ENCODE measurements at regions not wholly inside any gene's neighbourhood (a gene's known extent, or its start where the extent isn't known, plus 50 kb on each side); places are given as distances from the start of the nearest gene placed in this dataset.

DNA sequence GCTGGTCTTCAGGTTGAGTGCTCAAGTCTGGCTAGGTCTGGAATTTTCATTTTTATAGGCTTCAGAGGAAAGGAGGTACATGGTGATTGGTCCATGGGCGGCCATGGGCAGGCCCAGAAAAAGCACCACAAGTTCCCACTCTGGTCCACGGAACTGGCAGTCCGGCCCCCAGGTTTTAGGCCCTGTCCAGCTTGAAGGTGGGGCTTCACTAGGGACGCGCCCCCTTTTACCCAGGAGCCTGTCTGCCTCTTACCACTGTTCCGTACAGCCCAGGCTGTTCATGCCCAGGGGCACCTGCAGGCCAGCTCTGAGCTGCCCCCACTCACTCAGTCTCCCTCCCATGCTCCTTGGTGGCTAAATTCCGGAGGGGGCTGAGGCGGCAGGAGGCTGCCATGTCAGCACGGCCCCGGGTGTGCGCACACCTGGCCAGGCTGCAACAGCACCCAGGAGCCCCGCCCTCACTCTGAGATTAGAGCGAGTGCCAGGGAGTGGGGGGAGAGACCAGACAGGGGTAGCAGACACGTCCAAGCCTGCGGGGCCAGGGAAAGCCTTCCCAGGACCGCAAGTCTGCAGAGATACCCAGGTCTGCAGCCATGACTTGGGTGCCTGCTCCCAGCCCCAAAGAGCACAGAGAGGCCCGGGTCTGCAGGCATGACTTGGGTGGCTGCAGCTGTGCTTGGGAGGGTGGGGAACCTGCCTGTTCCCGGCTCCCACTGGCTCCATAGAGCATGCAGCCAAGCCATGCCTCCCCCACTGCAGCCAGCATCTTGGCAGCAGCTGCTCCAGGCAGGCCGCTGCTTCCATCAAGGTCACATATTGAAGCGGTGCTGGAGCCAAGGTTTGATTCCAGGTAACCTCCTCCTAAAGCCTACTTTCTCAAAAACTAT lies 390.2 kb upstream of the SGCD start:
- TF ChIP-seq POLR2A (IDR thresholded peaks at IDR 0.05; ENCODE audit: low read depth, low read length), result no peak
- TF ChIP-seq TAF1 (IDR thresholded peaks at IDR 0.05; ENCODE audit: borderline replicate concordance, low read depth, low read length), result no peak
- no peak for TF ChIP-seq POLR2AphosphoS5 (IDR thresholded peaks at IDR 0.05; ENCODE audit: low read depth, low read length)

Data from GM12892 (cell line).